ENCODE measurements at regions not wholly inside any gene's neighbourhood (a gene's known extent, or its start where the extent isn't known, plus 50 kb on each side); places are given as distances from the start of the nearest gene placed in this dataset.

DNA sequence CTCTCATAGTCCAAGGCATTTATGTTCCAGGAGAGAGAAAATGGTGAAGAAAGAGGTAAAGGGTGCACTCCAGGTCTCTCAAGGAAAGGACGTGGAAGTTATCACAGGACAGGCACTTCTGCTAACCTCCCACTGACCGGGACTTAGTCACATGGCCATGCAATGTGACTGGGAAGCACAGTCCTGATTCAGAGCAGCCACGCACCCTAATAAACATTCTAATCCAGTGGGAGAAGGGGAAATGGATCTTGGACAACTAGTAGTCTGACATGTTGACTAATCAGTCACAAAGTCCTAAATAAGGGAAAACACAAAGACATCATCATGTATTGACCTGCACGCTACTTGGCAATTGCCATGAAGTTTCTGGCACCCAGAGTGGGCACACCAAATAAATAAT lies 417.5 kb upstream of the ZMIZ1 start:
- H4K20me1 ChIP-seq, result no peaks in the 10 kb centered on the region
- no peak for TF ChIP-seq Cebpa-rat (IDR thresholded peaks at IDR 0.05)
- H3K4me3 ChIP-seq, result no peak overlapping the region
- no peak overlapping the region for H3K9ac ChIP-seq
- no peaks in the 10 kb centered on the region for H3K36me3 ChIP-seq
- H3K4me1 ChIP-seq, result peaks cover 0 to 9% (median 7%) of the 10 kb centered on the region in 10 experiments; a peak in 6 of 20 replicates
- no peak overlapping the region for H3K27ac ChIP-seq
- H3K27me3 ChIP-seq, result no peaks in the 10 kb centered on the region
- H3K9me3 ChIP-seq (replicated peaks in 1 of 11), result no peaks in the 10 kb centered on the region
- H3K4me2 ChIP-seq, result no peak overlapping the region

DNA sequence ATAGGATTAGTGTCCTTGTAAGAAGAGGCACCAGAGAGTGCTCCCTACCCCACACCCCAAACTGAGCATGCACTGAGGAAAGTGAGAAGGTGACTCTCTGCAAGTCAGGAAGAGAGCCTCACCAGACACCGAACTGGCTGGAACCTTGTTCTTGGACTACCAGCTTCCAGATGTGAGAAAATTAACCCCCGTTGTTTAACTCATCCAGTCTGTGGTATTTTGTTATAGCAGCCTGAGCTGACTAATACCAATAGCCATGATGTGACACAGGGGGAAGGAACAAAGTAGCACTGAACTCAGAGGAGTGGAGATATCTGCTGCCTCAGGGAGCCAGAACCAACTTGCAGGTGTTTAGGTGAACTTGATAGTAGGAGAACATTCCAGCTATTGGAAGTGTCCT lies 415.2 kb upstream of the ZMIZ1 start:
- Histone ChIP-seq H3K36me3 (no peaks in the 10 kb centered on the region), H3K9me3 (replicated peaks in 1 of 11) (no peaks in the 10 kb centered on the region), H3K4me3 (no peak overlapping the region), H4K20me1 (no peaks in the 10 kb centered on the region), H3K4me1 (peaks cover 0 to 14% (median 8%) of the 10 kb centered on the region in 10 experiments; a peak in 6 of 20 replicates), H3K9ac (no peak overlapping the region), H3K27me3 (no peaks in the 10 kb centered on the region), H3K4me2 (no peak overlapping the region), H3K27ac (no peak overlapping the region)
- no peak for TF ChIP-seq Cebpa-rat (IDR thresholded peaks at IDR 0.05)

GRCh38 chr10:78654047-78654590 lies 414.6 kb upstream of the ZMIZ1 start:
- Histone ChIP-seq H3K4me3 (no peak overlapping the region), H3K9me3 (replicated peaks in 1 of 11) (no peaks in the 10 kb centered on the region)
- TF ChIP-seq Cebpa-rat (IDR thresholded peaks at IDR 0.05), result no peak

GRCh38 chr10:78655979-78656378 lies 412.8 kb upstream of the ZMIZ1 start:
- H3K4me2 ChIP-seq, result no peak overlapping the region
- H3K9ac ChIP-seq, result no peak overlapping the region
- H3K4me1 ChIP-seq, result peaks cover 0 to 13% (median 5%) of the 10 kb centered on the region in 10 experiments; a peak in 5 of 20 replicates
- H3K27me3 ChIP-seq, result no peaks in the 10 kb centered on the region
- H3K9me3 ChIP-seq (replicated peaks in 1 of 11), result no peaks in the 10 kb centered on the region
- H4K20me1 ChIP-seq, result no peaks in the 10 kb centered on the region
- H3K27ac ChIP-seq, result no peak overlapping the region
- H3K4me3 ChIP-seq, result no peak overlapping the region
- H3K36me3 ChIP-seq, result no peaks in the 10 kb centered on the region
- no peak for TF ChIP-seq Cebpa-rat (IDR thresholded peaks at IDR 0.05)

More at GRCh38 chr10:78654047-78654590, 414.6 kb upstream of the ZMIZ1 start:
- Histone ChIP-seq H3K27me3 (no peaks in the 10 kb centered on the region), H3K4me1 (peaks cover 0 to 20% (median 11%) of the 10 kb centered on the region in 10 experiments; a peak in 6 of 20 replicates), H4K20me1 (no peaks in the 10 kb centered on the region), H3K9ac (no peak overlapping the region), H3K27ac (no peak overlapping the region), H3K36me3 (no peaks in the 10 kb centered on the region), H3K4me2 (no peak overlapping the region)

DNA sequence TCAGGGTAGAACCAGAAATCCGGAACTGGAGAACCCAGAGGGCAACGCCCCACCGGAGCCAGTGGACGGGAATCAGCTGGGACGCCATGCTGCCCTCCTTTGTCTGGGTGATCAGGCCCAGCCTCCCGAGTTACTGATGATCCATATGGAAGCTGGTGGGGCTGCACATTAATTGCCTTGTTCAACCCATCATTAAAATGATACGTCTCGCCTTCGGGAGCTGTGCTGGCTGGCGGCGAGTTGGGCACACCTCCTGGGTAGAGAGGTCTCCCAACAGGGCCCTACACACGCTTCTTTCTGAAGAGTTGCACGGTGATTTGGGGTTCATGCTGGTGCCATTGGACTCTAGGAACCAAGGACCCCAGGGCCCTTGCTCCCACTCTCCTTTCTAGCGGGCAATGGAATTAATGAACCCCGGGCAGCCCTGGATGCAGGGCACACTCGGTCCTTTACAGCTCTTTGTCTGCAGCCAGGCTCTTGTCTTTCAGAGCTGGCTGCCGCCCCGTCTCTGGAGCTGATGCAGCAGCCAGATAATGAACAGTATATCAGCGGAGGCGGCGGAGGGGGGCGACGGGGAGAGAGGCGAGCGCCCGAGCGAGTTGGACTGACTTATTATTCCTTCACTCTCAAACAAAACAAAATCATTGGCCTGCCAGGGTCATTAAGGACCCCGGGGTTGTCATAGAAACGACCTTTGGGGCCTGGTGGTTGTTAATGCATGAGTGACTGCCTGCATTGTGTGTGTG lies 412.2 kb upstream of the ZMIZ1 start:
- no peaks in the 10 kb centered on the region for H3K9me3 ChIP-seq (replicated peaks in 1 of 11)
- H3K9ac ChIP-seq, result no peak overlapping the region
- no peaks in the 10 kb centered on the region for H3K36me3 ChIP-seq
- no peaks in the 10 kb centered on the region for H4K20me1 ChIP-seq
- no peaks in the 10 kb centered on the region for H3K27me3 ChIP-seq
- H3K4me3 ChIP-seq, result no peak overlapping the region
- no peak overlapping the region for H3K27ac ChIP-seq
- peaks cover 0 to 13% (median 5%) of the 10 kb centered on the region in 10 experiments; a peak in 5 of 20 replicates for H3K4me1 ChIP-seq
- no peak overlapping the region for H3K4me2 ChIP-seq
- TF ChIP-seq Cebpa-rat (IDR thresholded peaks at IDR 0.05), result no peak

DNA sequence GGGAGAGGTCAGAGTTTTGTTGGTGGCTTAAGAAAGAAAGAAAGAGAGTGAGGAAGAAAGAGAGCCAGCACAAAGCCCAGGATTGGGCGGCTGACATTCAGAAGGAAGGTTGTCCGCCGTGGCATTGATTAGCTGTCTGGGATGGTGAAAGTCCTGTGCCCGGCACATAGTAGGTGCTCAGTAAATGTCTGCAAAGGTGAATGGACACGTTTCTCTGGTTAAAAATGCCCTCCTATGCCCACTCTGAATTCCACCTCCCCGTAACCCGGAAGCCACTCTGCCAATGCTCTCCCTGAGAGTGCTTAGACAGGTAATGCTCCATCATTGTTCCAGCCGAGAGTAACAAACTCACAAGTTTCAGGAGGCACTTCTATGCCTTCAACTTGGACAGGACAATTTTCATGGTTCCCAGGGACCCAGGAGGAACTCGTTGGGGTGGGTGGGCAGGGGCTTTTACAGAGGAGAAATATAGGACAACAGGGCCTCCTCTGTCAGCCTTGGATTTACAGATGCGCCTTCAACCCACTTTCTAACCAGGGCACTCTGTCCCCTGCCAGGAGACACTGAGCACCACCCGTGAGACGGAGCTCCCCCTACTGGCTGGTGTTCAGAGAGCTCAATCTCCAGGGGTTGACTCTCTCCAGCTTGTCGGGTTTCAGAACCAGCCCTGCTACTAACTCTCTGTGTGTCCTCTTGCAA lies 411.5 kb upstream of the ZMIZ1 start:
- no peaks in the 10 kb centered on the region for H4K20me1 ChIP-seq
- no peak overlapping the region for H3K27ac ChIP-seq
- H3K36me3 ChIP-seq, result no peaks in the 10 kb centered on the region
- peaks cover 0 to 13% (median 5%) of the 10 kb centered on the region in 10 experiments; a peak in 5 of 20 replicates for H3K4me1 ChIP-seq
- no peaks in the 10 kb centered on the region for H3K27me3 ChIP-seq
- no peak for TF ChIP-seq Cebpa-rat (IDR thresholded peaks at IDR 0.05)
- H3K9ac ChIP-seq, result no peak overlapping the region
- no peak overlapping the region for H3K4me3 ChIP-seq
- H3K4me2 ChIP-seq, result no peak overlapping the region
- H3K9me3 ChIP-seq (replicated peaks in 1 of 11), result no peaks in the 10 kb centered on the region

DNA sequence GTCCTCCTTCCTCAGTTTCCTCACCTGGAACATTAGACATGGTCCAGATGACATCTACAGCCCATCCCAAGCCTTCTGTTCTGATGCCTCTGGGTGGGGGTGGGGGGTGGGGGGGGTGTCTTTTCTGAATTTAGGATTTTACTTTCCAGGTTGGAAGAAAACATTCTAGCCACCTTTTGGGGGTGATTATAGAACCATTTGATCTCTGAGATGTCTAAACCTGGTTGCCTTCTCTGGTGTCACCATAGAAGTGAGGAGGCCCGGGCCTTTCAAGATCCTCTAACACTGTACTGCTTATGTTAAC lies 411.0 kb upstream of the ZMIZ1 start:
- Histone ChIP-seq H3K9me3 (replicated peaks in 1 of 11) (no peaks in the 10 kb centered on the region), H3K27ac (no peak overlapping the region), H3K27me3 (no peaks in the 10 kb centered on the region), H3K4me2 (no peak overlapping the region), H3K4me1 (peaks cover 0 to 13% (median 5%) of the 10 kb centered on the region in 10 experiments; a peak in 5 of 20 replicates), H4K20me1 (no peaks in the 10 kb centered on the region), H3K36me3 (no peaks in the 10 kb centered on the region), H3K4me3 (no peak overlapping the region), H3K9ac (no peak overlapping the region)
- TF ChIP-seq Cebpa-rat (IDR thresholded peaks at IDR 0.05), result no peak

GRCh38 chr10:78658645-78659597 lies 409.8 kb upstream of the ZMIZ1 start:
- no peak for TF ChIP-seq Cebpa-rat (IDR thresholded peaks at IDR 0.05)
- Histone ChIP-seq H3K36me3 (no peaks in the 10 kb centered on the region), H3K27ac (no peak overlapping the region), H3K4me2 (peak overlapping the region in 5 of 11 experiments; percentile 1 to 35 (median 9); a peak in 6 of 22 replicates), H4K20me1 (no peaks in the 10 kb centered on the region), H3K9ac (no peak overlapping the region), H3K4me3 (no peak overlapping the region), H3K27me3 (no peaks in the 10 kb centered on the region), H3K9me3 (replicated peaks in 1 of 11) (peaks cover 4 to 8% (median 6%) of the 10 kb centered on the region in 11 experiments), H3K4me1 (peaks cover 0 to 13% (median 5%) of the 10 kb centered on the region in 10 experiments; a peak in 5 of 20 replicates)

DNA sequence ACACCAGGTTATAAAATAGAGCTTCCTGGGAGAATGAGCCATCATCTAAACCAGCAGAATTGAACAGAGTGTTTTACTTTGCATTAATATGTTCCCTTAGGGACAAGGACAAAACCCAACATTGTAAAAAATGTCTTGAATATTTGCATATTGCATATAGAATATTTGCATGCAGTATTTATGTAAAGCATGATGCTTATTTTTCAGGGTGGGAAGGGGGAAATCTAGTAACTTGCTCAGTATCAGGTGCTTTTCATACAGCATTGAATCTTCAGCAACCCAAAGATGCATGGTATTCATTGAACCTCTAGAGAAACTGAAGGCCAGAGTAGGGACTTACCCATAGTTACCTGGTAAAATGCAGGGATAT lies 409.2 kb upstream of the ZMIZ1 start:
- peaks cover 0 to 13% (median 5%) of the 10 kb centered on the region in 10 experiments; a peak in 5 of 20 replicates for H3K4me1 ChIP-seq
- no peaks in the 10 kb centered on the region for H3K27me3 ChIP-seq

More for the DNA sequence above, 409.2 kb upstream of the ZMIZ1 start:
- no peak overlapping the region for H3K9ac ChIP-seq
- H3K9me3 ChIP-seq (replicated peaks in 1 of 11), result peaks cover 11 to 15% (median 13%) of the 10 kb centered on the region in 11 experiments
- no peak overlapping the region for H3K27ac ChIP-seq
- H4K20me1 ChIP-seq, result no peaks in the 10 kb centered on the region
- no peak for TF ChIP-seq Cebpa-rat (IDR thresholded peaks at IDR 0.05)
- no peak overlapping the region for H3K4me3 ChIP-seq
- H3K4me2 ChIP-seq, result no peak overlapping the region
- H3K36me3 ChIP-seq, result no peaks in the 10 kb centered on the region

Data from BLaER1 treated with 17β-estradiol and CSF1 and Interleukin-3, amounts not matched to agents 10 nM and 100 nM (cell line).